MM.1S (cell line): ENCODE measurements at regions not wholly inside any gene's neighbourhood (a gene's known extent, or its start where the extent isn't known, plus 50 kb on each side); places are given as distances from the start of the nearest gene placed in this dataset.

Source experiments
- EZH2 ChIP-seq: fragments of 300-600 bp; sonication (generic); optimal IDR thresholded peaks from 2 replicates; pipeline ENCODE3; 2017; ENCODE audit warnings: low read depth, mild to moderate bottlenecking, antibody characterized with exemption, low read length, mixed read lengths
- EZH2phosphoT487 ChIP-seq: fragments of 300-600 bp; sonication (generic); IDR thresholded peaks from 2 replicates; pipeline ENCODE4 v1.6.1; 2018; ENCODE audit warnings: antibody characterized with exemption, low read length
- TF ChIP-seq, protein P1 (sequence below): fragments of 300-600 bp; sonication (generic); IDR thresholded peaks from 2 replicates; pipeline ENCODE4 v1.5.1; 2016; ENCODE audit warnings: antibody characterized with exemption, low read length, mixed read lengths

DNA sequence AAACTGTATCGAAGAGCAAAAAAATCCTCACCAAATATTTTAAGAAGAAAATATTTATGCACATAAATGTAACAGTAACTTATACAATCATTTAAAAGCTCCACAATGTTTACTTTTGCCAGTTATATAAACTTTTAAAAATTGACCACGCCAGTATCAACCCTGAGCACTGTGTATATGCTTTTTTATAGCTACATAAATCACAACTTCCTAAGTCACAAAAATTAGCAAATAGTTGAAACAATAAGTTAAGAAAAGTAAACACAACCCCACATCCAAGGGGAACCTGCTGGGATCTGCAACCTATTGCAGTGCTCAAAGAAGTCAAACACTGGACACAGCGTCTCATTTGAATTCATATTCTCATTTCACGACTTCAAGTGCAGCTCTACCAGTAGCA, 89.8 kb upstream of the DST start:
- TF ChIP-seq, protein P1, sequence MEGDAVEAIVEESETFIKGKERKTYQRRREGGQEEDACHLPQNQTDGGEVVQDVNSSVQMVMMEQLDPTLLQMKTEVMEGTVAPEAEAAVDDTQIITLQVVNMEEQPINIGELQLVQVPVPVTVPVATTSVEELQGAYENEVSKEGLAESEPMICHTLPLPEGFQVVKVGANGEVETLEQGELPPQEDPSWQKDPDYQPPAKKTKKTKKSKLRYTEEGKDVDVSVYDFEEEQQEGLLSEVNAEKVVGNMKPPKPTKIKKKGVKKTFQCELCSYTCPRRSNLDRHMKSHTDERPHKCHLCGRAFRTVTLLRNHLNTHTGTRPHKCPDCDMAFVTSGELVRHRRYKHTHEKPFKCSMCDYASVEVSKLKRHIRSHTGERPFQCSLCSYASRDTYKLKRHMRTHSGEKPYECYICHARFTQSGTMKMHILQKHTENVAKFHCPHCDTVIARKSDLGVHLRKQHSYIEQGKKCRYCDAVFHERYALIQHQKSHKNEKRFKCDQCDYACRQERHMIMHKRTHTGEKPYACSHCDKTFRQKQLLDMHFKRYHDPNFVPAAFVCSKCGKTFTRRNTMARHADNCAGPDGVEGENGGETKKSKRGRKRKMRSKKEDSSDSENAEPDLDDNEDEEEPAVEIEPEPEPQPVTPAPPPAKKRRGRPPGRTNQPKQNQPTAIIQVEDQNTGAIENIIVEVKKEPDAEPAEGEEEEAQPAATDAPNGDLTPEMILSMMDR, result no peak
- TF ChIP-seq EZH2phosphoT487, result no peak
- TF ChIP-seq EZH2, result no peak
